ENCODE measurements at regions not wholly inside any gene's neighbourhood (a gene's known extent, or its start where the extent isn't known, plus 50 kb on each side); places are given as distances from the start of the nearest gene placed in this dataset.

DNA sequence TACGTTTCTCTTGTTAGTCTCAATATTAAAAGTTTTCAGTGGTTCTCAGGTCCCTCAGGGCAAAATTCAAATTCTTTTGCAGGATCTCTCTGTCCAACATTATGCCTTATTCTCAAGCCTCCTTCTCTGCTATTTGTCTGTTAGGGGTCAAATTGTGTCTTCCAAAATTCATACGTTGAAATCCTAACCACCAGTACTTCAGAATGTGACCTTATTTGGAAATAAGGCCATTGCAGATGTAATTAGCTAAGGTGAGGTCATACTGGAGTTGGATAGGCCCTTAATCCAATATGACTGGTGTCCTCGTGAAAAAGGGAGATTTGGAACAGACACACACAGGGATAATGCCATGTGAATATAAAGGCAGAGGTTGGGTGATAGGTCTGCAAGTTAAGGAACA lies 64.1 kb upstream of the ADGRF1 start:
- DNase-seq (ENCODE audit: low spot score) = no peak
- Mint-ChIP-seq H3K27ac (ENCODE audit: unreplicated experiment) (no peak overlapping the region), H3K9me3 (ENCODE audit: unreplicated experiment) (no peaks in the 10 kb centered on the region), H3K36me3 (ENCODE audit: low read depth, unreplicated experiment) (no peaks in the 10 kb centered on the region), H3K4me1 (ENCODE audit: unreplicated experiment) (peaks cover 4% of the 10 kb centered on the region), H3K27me3 (ENCODE audit: unreplicated experiment) (peaks cover 2% of the 10 kb centered on the region), H3K4me3 (ENCODE audit: unreplicated experiment) (no peak overlapping the region)
- TF ChIP-seq, protein P1, sequence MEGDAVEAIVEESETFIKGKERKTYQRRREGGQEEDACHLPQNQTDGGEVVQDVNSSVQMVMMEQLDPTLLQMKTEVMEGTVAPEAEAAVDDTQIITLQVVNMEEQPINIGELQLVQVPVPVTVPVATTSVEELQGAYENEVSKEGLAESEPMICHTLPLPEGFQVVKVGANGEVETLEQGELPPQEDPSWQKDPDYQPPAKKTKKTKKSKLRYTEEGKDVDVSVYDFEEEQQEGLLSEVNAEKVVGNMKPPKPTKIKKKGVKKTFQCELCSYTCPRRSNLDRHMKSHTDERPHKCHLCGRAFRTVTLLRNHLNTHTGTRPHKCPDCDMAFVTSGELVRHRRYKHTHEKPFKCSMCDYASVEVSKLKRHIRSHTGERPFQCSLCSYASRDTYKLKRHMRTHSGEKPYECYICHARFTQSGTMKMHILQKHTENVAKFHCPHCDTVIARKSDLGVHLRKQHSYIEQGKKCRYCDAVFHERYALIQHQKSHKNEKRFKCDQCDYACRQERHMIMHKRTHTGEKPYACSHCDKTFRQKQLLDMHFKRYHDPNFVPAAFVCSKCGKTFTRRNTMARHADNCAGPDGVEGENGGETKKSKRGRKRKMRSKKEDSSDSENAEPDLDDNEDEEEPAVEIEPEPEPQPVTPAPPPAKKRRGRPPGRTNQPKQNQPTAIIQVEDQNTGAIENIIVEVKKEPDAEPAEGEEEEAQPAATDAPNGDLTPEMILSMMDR (IDR thresholded peaks at IDR 0.05; ENCODE audit: unreplicated experiment) = no peak

DNA sequence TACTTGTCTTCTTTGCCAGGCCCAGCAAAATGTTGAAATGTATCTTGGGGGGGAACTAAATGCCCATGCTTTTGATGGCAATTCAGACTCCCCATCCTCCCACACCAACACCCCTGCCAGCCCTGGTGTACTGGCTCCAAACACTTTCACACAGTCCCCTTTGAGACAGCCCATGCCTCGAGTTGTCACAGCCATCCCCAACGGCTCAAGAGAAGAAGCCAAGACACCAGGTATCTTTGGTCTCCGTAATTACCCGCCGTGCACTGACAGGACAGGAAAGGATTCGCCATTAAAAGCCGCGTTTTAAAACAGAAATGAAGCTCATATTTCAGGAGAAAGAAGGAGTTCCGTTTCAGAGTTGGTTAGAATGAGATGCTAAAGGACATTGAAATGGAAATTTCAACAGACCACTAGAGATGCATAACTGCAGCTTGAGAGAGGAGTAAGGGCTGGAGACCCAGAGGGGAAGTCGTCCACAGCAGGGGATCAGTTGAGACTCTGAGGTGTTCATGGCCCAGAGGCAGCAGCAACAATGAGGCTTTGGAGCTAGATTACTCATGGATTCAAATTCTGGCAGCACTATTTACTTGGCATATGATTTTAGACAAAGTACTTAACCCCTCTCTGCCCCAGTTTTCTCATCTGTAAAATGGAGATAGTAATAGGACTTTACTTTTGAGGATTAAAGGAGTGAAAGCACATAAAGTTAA lies 63.5 kb upstream of the ADGRF1 start:
- peaks cover 2% of the 10 kb centered on the region for H3K27me3 Mint-ChIP-seq (ENCODE audit: unreplicated experiment)
- no peak overlapping the region for H3K4me3 Mint-ChIP-seq (ENCODE audit: unreplicated experiment)
- no peak for DNase-seq (ENCODE audit: low spot score)
- TF ChIP-seq, protein P1 (IDR thresholded peaks at IDR 0.05; ENCODE audit: unreplicated experiment) = no peak
- H3K36me3 Mint-ChIP-seq (ENCODE audit: low read depth, unreplicated experiment) = no peaks in the 10 kb centered on the region
- peaks cover 4% of the 10 kb centered on the region for H3K4me1 Mint-ChIP-seq (ENCODE audit: unreplicated experiment)
- H3K27ac Mint-ChIP-seq (ENCODE audit: unreplicated experiment) = no peak overlapping the region
- no peaks in the 10 kb centered on the region for H3K9me3 Mint-ChIP-seq (ENCODE audit: unreplicated experiment)

DNA sequence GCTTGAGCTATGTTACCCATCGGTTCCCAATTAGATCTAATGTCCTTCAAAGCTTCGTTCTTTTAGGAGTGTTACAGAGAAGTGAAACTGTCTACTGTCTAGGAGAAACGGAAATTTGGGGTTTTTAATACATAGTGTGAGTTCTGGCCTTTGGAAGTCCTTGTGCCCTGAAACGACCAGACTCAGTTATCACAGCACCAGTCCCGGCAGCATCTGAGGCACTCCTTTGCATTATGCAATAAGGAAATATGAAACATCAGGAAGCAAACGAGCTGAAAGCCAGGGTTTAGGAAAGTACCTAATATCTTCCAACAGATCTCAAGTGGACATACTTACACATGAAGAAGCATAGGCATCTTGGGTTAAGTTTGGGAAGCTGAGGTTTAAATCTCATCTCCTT lies 61.8 kb upstream of the ADGRF1 start:
- Mint-ChIP-seq H3K36me3 (ENCODE audit: low read depth, unreplicated experiment) (no peaks in the 10 kb centered on the region), H3K27me3 (ENCODE audit: unreplicated experiment) (peaks cover 2% of the 10 kb centered on the region), H3K27ac (ENCODE audit: unreplicated experiment) (no peak overlapping the region), H3K4me3 (ENCODE audit: unreplicated experiment) (no peak overlapping the region), H3K4me1 (ENCODE audit: unreplicated experiment) (peaks cover 4% of the 10 kb centered on the region), H3K9me3 (ENCODE audit: unreplicated experiment) (no peaks in the 10 kb centered on the region)
- TF ChIP-seq, protein P1 (IDR thresholded peaks at IDR 0.05; ENCODE audit: unreplicated experiment) = no peak
- no peak for DNase-seq (ENCODE audit: low spot score)

DNA sequence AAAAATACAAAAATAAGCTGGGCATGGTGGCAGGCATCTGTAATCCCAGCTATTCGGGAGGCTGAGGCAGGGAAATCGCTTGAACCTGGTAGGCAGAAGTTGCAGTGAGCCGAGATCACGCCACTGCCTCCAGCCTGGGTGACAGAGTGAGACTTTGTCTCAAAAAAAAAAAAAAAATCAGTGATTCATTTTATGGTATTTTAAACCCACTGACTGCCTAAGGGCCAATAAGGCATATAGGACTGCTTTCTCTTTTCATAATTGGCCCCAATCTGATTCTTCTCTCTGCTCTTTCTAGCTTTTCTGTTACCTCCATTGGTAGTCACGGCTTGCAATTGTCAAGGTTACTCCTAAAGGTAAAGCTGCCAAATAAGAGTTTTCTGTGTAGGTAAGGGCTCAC lies 60.2 kb upstream of the ADGRF1 start:
- H3K9me3 Mint-ChIP-seq (ENCODE audit: unreplicated experiment) = no peaks in the 10 kb centered on the region
- H3K27ac Mint-ChIP-seq (ENCODE audit: unreplicated experiment) = no peak overlapping the region
- peaks cover 2% of the 10 kb centered on the region for H3K27me3 Mint-ChIP-seq (ENCODE audit: unreplicated experiment)
- no peak for DNase-seq (ENCODE audit: low spot score)
- H3K4me1 Mint-ChIP-seq (ENCODE audit: unreplicated experiment) = no peaks in the 10 kb centered on the region
- no peak overlapping the region for H3K4me3 Mint-ChIP-seq (ENCODE audit: unreplicated experiment)
- no peaks in the 10 kb centered on the region for H3K36me3 Mint-ChIP-seq (ENCODE audit: low read depth, unreplicated experiment)
- TF ChIP-seq, protein P1 (IDR thresholded peaks at IDR 0.05; ENCODE audit: unreplicated experiment) = no peak

DNA sequence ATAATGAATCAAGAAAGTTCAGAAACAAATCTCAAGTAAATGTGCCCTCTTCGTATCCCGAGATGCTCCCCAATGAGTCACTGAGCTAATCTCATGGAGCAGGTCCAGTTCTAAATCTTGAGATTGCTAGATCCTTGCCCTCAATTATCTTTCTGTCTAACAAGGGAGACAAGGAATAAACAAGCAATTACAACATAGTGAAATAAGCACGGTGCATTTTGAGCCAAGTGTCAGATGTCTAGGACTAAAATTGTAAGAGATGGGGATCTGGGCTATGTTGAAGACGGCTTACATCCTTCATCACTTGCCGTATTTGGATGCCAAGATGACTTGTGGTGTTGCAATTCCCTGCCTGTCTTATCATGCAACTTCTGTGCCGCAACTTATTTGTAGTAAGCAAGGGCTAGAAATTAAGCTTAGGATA lies 56.5 kb upstream of the ADGRF1 start:
- H3K4me3 Mint-ChIP-seq (ENCODE audit: unreplicated experiment) = no peak overlapping the region
- H3K36me3 Mint-ChIP-seq (ENCODE audit: low read depth, unreplicated experiment) = no peaks in the 10 kb centered on the region
- peaks cover 10% of the 10 kb centered on the region for H3K4me1 Mint-ChIP-seq (ENCODE audit: unreplicated experiment)
- TF ChIP-seq, protein P1 (IDR thresholded peaks at IDR 0.05; ENCODE audit: unreplicated experiment) = no peak
- H3K9me3 Mint-ChIP-seq (ENCODE audit: unreplicated experiment) = no peaks in the 10 kb centered on the region
- DNase-seq (ENCODE audit: low spot score) = no peak
- no peak overlapping the region for H3K27ac Mint-ChIP-seq (ENCODE audit: unreplicated experiment)
- H3K27me3 Mint-ChIP-seq (ENCODE audit: unreplicated experiment) = no peaks in the 10 kb centered on the region

All from endothelial cell (in vitro differentiated cells).